ENCODE measurements at regions not wholly inside any gene's neighbourhood (a gene's known extent, or its start where the extent isn't known, plus 50 kb on each side); places are given as distances from the start of the nearest gene placed in this dataset.

- TF ChIP-seq CTCF (IDR thresholded peaks at IDR 0.05; ENCODE audit: insufficient read depth, low read depth, low read length, missing control alignments): no peak
- DNase-seq (ENCODE audit: low read depth): no peak
- no peak overlapping the region for H3K4me3 ChIP-seq (ENCODE audit: low read length)
Measured at GRCh38 chr16:13684819-13685563, 235.0 kb upstream of the ERCC4 start.

- no peak for TF ChIP-seq CTCF (IDR thresholded peaks at IDR 0.05; ENCODE audit: insufficient read depth, low read depth, low read length, missing control alignments)
- H3K4me3 ChIP-seq (ENCODE audit: low read length): no peak overlapping the region
- no peak for DNase-seq (ENCODE audit: low read depth)
Measured at GRCh38 chr16:13696017-13696416, 223.9 kb upstream of the ERCC4 start.

- TF ChIP-seq CTCF (IDR thresholded peaks at IDR 0.05; ENCODE audit: insufficient read depth, low read depth, low read length, missing control alignments): no peak
- H3K4me3 ChIP-seq (ENCODE audit: low read length): no peak overlapping the region
- no peak for DNase-seq (ENCODE audit: low read depth)
Measured at GRCh38 chr16:13697013-13697412, 222.9 kb upstream of the ERCC4 start.

- no peak for TF ChIP-seq CTCF (IDR thresholded peaks at IDR 0.05; ENCODE audit: insufficient read depth, low read depth, low read length, missing control alignments)
- no peak for DNase-seq (ENCODE audit: low read depth)
- no peak overlapping the region for H3K4me3 ChIP-seq (ENCODE audit: low read length)
Measured at GRCh38 chr16:13697568-13697967, 222.4 kb upstream of the ERCC4 start.

- no peak for DNase-seq (ENCODE audit: low read depth)
- TF ChIP-seq CTCF (IDR thresholded peaks at IDR 0.05; ENCODE audit: insufficient read depth, low read depth, low read length, missing control alignments): no peak
- no peak overlapping the region for H3K4me3 ChIP-seq (ENCODE audit: low read length)
Measured at GRCh38 chr16:13702614-13703013, 217.3 kb upstream of the ERCC4 start.

- no peak for TF ChIP-seq CTCF (IDR thresholded peaks at IDR 0.05; ENCODE audit: insufficient read depth, low read depth, low read length, missing control alignments)
- H3K4me3 ChIP-seq (ENCODE audit: low read length): no peak overlapping the region
- DNase-seq (ENCODE audit: low read depth): no peak
Measured at GRCh38 chr16:13708347-13709120, 211.4 kb upstream of the ERCC4 start.
